Amygdala (tissue), 56 donors: ENCODE measurements at regions not wholly inside any gene's neighbourhood (a gene's known extent, or its start where the extent isn't known, plus 50 kb on each side); places are given as distances from the start of the nearest gene placed in this dataset.
"Not testable (repeated sequence)": the region's sequence is repeated elsewhere in the genome, so short reads cannot be mapped to it uniquely, and the experiment has no call there.

Source experiments
- DNase-seq, 56 donors: peaks; one replicate each; lab custom pipeline; 2025; lab: John Stamatoyannopoulos, UW

DNA sequence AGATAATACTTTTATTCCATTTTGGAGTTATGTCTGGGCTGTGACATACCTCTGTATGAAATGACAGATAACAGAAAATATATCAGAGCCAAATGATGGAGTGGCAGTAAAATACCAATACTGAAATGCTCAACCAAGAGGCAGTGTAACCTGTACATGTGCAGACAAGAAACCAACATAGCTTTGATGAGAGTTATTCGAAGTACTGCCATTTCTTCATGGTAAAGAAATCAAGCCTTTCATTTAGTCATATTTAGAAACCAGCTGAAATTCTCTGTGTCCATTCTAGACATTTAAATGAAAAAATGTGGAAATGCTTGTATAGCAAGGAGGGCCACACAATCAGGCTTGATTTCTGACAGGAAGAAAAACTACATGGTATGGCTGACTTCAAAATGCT lies 127.1 kb upstream of the PTPRZ1 start:
- no peak for DNase-seq

DNA sequence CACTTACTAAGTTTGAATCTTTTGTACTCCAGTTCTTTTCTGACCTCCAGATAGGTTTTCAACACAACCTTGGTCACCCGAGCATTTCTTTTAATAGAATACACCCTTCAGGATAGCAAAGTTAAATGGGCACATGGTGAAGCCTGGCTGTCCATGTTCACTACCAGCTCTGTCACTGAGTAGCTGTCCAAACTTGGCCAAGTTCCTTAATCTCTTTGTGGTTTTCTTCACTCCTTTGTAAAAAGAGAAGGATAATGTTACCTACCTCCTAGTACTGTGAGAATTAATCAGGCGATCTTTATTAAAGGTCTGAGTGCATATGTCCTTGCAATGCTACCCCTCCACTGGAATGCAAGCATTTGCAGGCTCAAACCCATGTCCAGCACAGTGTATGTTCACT lies 128.1 kb upstream of the PTPRZ1 start:
- no peak for DNase-seq

DNA sequence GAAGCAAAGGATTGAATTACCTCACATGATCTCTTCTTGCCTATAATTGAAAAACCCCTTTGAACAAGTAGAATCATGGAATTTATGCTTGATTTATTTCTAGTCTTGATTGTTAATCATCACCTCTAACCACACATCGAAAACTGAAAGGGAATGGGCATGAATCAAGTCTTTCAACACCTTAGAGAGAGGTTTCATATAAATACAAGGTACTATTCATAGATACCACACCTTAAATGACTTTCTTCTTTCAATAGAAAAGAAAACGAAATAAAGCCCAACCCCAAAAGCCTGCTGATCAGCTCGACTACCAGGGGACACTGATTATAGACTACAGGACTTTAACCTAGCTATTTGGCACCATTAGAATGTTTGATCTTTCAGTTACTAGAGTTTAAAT lies 128.6 kb upstream of the PTPRZ1 start:
- no peak for DNase-seq

DNA sequence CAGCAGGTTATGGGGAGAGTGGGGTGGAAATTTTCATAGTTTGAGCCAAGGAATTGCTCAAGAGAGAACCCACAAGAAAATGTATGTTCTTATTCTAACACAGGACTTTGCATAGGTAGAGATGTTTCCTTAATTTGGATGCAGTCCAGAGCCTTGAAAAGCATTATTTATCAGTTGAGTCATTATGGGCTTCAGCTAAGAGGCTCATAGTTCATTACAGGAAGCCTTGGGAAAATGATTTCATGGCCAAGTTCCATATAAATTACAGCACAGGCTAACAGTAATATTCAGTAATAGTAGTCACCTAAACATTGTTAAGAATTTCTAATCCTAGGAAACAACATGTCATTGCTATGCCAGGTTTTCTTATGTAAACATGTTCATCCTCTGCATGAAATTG lies 131.1 kb upstream of the PTPRZ1 start:
- no peak for DNase-seq

DNA sequence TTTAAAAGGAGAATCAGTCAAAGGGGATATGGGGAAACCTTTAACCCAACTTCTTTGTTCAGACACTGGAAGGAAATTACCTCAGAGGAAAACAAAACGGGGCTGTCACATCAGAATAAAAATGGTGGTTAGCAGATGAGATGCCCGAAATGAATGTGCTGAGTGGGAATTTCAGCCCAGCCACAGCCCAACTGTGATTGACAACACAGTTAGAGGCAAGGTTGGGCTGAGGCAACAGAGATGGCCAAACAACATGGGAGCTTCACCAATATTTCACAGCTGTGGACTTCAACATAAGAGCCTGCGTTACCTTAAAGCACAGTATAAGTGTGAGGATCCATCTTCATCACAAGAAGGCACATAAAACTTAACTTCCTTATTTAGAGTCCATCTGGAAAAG lies 133.5 kb upstream of the PTPRZ1 start:
- DNase-seq: no peak

DNA sequence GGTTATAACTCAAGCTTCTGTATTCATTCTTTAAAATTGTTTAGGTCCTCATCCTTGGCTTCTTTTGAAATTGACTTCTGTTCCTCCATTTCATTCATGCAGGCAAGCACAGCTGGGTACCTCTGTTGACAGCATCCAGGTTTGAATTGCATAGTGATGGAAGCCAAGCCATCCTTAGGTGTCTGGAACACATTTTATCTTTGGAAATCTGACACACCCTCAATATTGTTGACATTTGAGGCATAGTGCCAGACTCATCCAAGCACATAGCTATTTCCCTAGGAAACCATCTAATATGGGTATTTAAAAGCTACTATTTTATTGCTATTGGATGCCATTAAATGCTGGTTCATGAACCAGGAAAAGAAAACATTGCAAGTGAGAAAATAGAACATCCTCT lies 142.1 kb upstream of the PTPRZ1 start:
- DNase-seq: no peak

DNA sequence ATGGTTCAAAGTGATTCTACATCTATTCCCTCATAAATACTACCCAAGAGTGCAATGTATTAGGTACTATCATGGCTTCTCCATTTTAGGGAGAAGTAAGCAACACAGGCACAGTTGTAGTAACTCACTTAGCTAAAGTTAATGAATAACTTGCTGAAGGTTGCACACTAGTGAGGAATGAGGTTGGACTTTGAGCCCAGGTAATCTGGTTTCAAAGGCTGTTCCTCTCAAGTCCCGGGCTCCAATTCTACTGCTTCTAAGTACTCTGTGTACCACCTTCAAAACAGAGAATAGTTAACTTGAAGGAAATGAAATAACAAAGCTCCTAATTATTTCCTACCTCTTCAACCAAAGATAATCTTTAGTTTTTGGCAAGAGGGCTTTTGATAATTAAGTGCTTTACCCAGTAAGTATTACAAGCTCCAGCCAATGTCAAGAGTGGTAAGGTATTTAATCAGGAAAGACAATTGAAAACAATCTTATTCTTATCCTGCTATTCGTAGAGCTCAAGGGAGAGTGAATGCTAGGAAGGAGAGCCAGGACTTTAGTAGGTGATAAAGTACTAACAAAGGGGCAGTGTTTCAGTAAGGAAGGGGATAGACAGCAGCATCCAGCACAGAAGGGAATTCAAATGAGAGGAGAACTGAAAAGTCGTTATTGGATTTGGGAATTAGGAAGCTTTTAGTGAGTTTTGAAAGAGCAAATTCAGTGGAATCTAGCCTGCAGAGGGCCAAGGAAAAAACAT lies 158.2 kb upstream of the PTPRZ1 start:
- no peak for DNase-seq

DNA sequence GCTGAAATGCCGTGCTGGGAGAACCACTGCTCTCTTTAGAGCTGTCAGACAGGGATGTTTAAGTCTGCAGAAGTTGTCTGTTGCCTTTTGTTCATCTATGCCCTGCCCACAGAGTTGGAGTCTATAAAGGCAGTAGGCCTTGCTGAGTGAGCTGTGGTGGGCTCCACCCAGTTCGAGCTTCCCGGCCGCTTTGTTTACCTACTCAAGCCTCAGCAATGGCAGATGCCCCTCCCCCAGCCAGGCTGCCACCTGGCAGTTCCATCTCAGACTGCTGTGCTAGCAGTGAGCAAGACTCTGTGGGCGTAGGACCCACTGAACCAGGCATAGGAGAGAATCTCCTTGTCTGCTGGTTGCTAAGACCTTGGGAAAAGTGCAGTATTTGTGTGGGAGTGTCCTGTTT lies 160.0 kb upstream of the PTPRZ1 start:
- not testable (repeated sequence) for DNase-seq

DNA sequence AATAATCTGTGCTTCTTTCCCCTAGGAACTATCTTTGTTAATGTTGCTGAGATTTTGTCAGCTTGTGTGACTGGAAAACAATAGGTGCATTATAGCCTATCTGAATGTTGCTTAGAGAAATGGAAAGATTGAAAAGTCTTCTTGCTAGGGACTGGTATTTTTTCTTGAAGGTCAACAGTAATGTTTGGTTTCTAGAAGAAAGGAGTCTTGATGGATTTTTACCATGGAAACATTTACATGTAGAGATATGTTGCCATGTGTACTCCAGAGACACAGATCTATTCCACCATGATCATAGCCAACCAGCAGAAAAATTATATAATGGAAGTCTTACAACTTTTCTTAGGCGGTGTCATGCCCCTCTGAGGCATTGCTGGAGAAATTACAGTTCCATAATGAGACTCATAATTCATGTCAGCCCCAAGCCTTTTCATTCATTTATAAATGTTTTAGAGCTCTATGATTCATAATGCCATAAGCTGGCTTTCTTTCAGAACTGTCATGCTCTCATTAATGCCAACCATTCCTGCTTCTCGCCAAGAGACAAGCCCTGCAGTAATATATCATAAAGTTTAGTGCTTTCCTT lies 175.1 kb upstream of the PTPRZ1 start:
- DNase-seq: no peak

DNA sequence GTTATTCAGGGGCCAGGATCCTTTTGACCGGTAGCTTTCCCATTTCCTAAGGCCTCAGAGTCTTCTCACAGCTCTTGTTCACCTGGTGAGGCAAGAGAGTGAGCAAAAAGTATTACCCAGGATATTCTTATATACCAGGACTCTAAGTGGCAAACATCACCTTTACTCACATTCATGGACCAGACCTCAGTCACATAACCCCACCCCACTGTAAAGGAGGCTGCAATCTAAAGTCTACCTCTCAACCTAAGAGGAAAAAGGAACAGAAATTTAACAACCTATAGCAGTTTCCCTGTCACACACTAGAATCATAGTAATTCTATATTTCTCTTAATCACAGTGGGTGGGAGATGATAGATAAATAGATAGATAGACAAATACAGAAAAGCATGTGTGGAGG lies 176.0 kb upstream of the PTPRZ1 start:
- no peak for DNase-seq

DNA sequence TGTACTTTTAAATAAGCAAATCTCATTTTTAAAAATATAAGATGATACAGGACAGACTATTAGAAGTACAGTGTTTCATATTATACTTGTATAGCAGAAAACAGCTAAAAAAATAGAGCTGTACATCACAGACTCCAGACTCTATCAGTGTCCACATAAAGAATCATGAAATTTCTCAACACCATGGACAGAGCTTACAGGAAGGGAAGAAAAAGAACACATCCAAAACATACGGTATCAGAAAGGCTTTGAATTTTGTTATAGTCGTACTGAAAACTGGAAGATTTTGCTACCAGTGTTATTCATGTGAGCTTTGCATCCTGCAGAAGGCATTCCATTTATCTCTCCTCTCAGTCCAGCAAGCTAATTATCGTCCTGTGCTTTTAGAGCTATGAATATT lies 183.2 kb upstream of the PTPRZ1 start:
- no peak for DNase-seq

DNA sequence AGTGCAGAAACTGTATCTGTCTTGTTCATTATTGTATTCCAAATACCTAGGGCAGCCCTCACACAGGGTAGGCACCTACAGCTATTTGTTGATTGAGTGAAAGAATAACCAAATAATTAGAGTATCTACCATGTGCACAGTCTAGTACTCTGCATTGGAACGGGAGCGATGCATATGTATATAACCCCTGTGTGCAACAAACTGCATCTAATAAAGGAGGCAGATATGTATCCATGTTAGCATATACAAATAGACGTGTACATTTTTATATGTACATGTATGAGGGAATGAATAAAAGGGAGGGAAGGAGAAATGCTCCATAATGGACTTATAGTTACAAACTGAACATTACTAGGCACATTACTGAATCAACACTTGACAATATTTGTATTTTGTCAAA lies 191.3 kb upstream of the PTPRZ1 start:
- DNase-seq: no peak

DNA sequence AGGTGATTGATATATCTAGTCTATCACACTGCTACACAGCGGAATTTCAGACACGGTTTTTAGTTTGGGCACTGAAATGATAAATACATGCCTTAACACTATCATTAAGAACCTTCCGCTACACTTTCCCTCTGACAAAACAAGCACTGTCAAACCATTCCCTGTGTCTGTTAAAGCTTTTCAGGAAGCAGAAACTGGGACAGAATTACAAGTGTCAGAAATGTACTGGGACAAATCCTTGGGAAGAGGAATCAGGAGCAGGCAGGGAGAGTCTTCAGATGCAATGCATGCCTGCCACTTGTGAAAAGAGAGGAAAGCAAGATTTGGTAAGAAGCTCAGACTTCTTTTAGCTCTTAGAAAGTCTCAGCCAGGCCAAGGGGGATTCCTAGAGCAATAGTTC lies 196.8 kb upstream of the PTPRZ1 start:
- DNase-seq: no peak

DNA sequence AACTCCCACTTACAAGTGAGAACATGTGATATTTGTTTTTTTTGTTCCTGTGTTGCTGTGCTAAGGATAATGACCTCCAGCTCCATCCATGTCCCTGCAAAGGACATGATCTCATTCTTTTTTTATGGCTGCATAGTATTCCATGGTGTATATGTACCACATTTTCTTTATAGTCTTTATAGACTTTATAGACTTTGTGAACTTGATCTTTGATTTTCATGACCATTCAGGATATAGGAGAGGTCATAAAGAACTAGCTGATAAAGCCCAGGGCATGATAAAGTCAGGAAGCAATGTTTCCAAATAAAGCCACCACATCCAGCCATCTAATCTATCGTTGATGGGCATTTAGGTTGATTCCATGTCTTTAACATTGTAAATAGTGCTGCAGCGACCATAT lies 198.5 kb upstream of the PTPRZ1 start:
- not testable (repeated sequence) for DNase-seq

DNA sequence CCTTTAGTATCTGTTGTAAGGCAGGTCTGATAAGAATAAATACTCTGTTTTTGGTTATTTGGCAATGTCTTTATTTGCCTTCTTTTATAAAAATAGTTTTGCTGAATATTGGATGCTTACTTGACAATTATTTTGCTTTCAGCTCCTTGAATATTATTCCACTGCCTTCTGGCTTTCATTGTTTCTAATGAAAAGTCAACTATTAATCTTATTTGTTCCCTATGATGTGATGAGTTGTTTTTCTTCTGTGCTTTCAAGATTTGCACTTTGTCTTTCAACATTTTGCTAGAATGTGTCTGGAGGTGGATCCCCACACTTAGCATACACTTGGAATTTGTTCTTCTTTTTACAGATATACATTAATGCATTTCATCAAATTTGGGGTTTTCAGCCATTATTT lies 203.8 kb upstream of the PTPRZ1 start:
- DNase-seq: no peak

DNA sequence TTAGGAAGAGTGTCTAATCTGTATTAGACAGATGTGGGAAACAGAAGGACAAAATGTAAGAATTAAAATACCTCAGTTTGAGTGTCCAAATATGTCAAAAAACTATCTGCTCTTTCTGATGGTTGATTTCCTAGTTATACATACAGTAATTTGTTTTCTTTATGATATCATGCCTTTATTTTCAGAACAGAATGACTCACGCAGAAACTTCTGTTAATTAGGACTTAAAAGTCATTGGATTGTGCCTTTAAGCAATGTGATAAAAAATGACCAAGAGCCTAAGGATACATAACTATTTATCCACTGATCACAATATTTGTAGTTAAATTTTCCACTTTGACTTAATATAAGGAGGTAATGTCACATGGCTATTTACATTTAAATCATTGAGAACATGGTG lies 206.7 kb upstream of the PTPRZ1 start:
- no peak for DNase-seq

DNA sequence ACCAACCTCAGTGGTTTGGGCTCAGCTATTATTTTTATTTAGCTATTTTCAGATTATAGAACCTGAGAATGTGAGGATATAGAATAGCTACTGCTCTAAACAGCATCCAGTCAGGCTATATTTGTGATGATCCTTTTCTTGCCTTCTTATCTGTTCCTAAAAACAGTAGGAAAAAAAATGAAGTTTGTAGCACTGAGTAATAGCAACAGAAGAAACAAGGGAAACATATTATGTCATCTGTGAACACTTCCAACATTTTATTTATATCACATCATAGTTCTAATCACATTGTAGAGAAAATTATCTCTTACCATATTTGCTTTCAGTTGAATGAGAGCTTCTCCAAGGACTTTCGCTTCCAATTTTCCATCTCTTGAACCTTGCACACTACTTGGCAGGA lies 229.6 kb upstream of the PTPRZ1 start:
- no peak for DNase-seq

DNA sequence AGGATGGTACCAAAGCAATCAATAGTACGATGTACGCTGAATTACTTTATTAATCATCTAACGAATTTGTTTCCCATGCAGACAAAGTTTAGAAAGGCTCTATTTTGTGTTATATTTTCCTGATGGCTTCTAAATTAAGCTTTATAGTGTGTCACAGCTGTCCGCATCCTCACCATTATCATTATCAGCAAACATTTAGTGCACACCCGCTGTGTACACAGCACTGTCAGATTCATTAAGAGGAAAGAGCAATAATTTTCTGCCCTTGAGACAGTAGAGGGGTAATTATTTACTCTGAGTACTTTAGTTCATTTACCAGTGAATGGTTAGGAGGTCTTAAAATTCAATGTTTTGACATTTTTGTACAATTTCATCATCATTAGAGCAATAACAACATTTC lies 233.3 kb upstream of the PTPRZ1 start:
- DNase-seq: no peak

DNA sequence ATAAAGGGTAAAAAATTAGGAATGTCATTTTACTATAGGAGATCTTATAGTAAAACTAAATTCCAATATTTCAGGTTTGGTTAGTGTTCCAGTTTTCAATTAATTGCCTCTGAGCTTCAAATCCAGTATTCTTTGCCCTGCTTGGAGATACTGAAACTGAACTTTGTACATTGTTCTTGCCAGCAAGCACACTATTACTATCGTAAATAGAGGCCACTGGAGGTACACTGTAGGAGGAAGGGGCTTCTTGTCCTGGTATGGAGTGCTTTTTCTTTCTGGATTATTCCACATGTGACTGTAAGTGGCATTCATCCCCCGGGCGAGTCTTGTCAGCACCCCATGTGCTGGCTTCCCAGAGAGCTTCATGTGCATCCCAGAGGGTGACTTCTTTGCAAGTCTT lies 234.7 kb upstream of the PTPRZ1 start:
- no peak for DNase-seq

DNA sequence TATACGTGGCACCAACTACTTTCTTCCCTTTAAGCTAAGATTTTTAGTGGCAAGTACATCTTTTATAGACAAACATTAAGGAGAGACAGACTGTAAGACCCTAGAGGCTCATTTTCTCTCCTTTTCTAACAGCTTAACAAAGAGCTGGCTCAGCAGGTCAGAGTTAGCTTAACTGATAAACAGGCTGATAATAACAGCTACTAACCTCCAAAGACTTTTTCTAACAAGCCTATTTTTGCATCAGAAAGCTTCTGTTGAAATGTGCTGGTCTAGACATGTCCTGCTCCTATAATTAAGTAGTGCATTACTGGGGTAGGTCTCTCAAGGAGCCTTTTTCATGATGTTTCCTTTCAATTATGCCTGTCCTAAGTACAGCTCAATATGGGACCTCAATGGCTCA lies 238.2 kb upstream of the FAM3C start:
- no peak for DNase-seq

DNA sequence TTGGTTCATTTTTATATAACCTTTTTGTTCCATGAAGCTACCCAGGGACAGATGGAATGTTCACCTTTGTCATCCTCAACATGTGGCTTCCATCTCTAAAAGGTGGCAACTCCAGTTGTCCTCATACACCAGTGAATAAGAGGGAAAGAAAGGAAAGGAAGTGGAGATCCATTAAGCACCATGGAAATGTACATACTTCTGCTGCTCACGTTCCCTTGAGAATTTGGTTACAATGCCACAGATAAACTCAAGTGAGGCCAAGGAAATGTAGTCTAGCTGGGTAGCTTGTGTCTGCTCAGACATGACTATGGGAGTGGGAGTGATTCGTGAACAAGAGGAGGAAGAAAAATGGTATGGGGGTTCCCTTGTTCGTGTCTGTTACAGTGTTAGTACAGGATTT lies 237.1 kb upstream of the FAM3C start:
- DNase-seq: no peak

DNA sequence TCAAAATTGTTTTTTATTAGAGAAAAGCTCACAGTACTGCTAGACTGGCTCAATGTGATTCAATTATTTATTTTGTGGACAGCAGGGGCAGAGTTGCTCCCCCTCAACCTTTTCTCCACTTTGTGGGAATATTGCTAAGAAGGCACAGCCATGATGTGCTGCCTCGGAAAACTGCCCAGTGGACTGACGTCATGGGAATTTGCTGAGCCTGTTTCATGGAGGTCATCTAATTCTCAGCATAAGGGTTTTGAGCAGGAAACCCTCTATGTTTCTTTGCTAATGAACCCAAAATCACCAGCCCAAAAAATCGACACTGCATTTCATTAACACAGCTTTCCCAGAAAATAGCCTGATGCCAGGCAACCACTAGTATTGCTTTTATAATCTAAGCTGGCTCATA lies 228.8 kb upstream of the FAM3C start:
- peak in 32 of 56 donors; percentile 1 to 62 (median 24) for DNase-seq
